ENCODE measurements at regions not wholly inside any gene's neighbourhood (a gene's known extent, or its start where the extent isn't known, plus 50 kb on each side); places are given as distances from the start of the nearest gene placed in this dataset.
"Not testable (repeated sequence)": the region's sequence is repeated elsewhere in the genome, so short reads cannot be mapped to it uniquely, and the experiment has no call there.

DNA sequence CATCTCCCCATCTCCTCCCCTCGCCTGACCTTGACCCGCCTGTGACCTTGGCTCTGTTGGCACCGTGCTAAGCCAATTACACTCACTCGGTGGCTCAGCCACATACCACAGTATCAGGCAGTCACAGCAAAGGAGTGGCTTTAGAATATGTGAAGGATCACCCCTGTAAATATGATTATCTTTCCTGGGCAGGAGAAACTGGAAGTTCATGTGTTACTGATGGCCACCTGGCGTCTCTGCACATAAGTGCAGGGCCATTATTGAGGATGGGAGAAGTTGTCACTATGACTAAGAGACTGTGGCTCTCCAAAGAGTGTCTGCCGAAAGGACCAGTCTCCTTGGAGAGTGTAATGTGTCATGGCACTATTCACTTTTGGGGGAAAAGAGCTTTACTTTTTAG, 116.9 kb upstream of the S1PR3 start:
- no peak overlapping the region for H3K27ac Mint-ChIP-seq
- no peaks in the 10 kb centered on the region for H3K36me3 Mint-ChIP-seq (ENCODE audit: low read depth)
- ChIA-PET POLR2A (no interaction called here), CTCF (no interaction called here)
- ATAC-seq (no peak), DNase-seq (no peak)
- peaks cover 2% of the 10 kb centered on the region for H3K9me3 Mint-ChIP-seq (ENCODE audit: low read depth)
- peaks cover 4% of the 10 kb centered on the region for H3K4me1 Mint-ChIP-seq
- intact Hi-C loops (cut with DNase I, micrococcal nuclease), result no loop called here
- H3K27me3 Mint-ChIP-seq, result peaks cover 32% of the 10 kb centered on the region
- H3K4me3 Mint-ChIP-seq, result no peak overlapping the region

DNA sequence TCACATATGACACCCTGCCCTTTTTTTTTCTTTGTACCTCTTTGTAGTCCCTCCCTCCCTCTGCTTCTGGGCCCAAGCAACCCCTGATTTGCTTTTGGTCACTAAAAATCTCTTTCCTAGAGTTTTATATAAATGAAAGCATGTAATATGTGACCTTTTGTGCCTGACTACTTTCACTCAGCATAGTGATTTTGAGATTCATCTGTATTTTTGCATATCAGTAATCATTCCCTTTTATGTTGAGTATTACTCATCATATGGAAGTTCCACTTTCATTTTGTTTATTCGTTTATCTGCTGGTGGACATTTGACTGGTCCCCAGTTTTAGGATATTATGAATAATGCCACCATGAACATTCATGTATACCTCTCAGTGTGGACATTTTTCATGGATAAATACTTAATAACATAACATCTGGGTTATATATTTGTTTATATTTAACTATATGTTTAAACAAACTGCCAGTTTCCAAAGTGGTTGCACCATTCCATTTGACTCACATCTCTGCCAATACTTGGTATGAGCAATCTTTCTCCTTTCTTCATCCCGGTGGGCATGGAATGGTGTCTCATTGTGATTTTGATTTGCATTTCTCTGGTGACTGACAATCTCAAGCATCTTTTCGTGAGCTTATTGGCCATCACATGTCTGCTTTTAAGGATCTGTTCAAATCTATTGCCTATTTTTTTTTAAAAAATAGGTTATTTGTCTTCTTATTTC, 115.7 kb upstream of the S1PR3 start:
- ATAC-seq (no peak), DNase-seq (no peak)
- Mint-ChIP-seq H3K4me1 (peaks cover 4% of the 10 kb centered on the region), H3K9me3 (ENCODE audit: low read depth) (peaks cover 2% of the 10 kb centered on the region), H3K27me3 (peaks cover 27% of the 10 kb centered on the region), H3K36me3 (ENCODE audit: low read depth) (no peaks in the 10 kb centered on the region), H3K4me3 (no peak overlapping the region), H3K27ac (no peak overlapping the region)
- ChIA-PET POLR2A (interaction anchor here (0.6 to 0.7 kb wide), 2 partner anchors 102 to 854 kb away, joined by 3 to 5 read pairs; no protein-coding TSS in a partner anchor), CTCF (no interaction called here)
- intact Hi-C loops (cut with DNase I, micrococcal nuclease), result no loop called here

DNA sequence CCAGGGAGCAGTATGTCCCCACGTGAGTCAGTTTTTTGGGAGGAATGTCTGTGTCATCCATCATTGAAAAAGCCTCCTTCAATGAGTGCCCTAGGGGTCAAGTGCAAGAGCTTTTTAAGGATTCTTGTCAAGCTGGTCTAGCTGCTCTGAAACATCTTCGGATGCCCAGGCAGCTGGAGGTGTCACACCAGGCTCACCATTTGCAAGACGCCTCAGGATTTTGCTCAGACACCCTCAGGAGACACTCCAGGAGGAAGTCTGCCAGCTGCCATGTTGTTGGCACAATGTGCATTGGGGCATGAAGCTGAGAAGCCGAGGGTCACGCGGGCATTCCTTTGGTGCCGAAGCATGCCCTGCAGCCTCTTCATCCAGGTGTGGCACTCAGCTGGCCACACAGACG, 111.1 kb upstream of the S1PR3 start:
- peaks cover 8% of the 10 kb centered on the region for H3K9me3 Mint-ChIP-seq (ENCODE audit: low read depth)
- H3K27me3 Mint-ChIP-seq, result peaks cover 14% of the 10 kb centered on the region
- ATAC-seq, result no peak
- no peak overlapping the region for H3K27ac Mint-ChIP-seq
- intact Hi-C loops (cut with DNase I, micrococcal nuclease), result no loop called here
- POLR2A ChIA-PET, result interaction anchor here (0.5 kb wide), 1 partner anchor 831 kb away, joined by 3 read pairs; no protein-coding TSS in a partner anchor
- H3K36me3 Mint-ChIP-seq (ENCODE audit: low read depth), result no peaks in the 10 kb centered on the region
- no peak overlapping the region for H3K4me3 Mint-ChIP-seq
- DNase-seq, result no peak
- H3K4me1 Mint-ChIP-seq, result peaks cover 17% of the 10 kb centered on the region
- CTCF ChIA-PET, result no interaction called here

DNA sequence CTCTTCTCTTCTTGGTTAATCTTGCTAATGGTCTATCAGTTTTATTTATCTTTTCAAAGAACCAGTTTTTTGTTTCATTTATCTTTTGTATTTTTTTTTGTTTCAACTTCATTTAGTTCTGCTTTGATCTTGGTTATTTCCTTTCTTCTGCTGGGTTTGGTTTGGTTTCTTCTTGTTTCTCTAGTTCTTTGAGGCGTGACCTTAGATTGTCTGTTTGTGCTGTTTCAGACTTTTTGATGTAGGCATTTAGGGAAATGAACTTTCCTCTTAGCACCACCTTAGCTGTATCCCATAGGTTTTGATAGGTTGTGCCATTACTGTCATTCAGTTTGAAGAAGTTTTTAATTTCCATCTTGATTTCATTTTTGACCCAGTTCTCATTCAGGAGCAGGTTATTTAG, 107.0 kb upstream of the S1PR3 start:
- CTCF ChIA-PET; H3K36me3 Mint-ChIP-seq (ENCODE audit: low read depth); H3K9me3 Mint-ChIP-seq (ENCODE audit: low read depth); H3K4me3 Mint-ChIP-seq; H3K27ac Mint-ChIP-seq; ATAC-seq; intact Hi-C loops (cut with DNase I, micrococcal nuclease); POLR2A ChIA-PET; DNase-seq: not testable (repeated sequence)
- H3K27me3 Mint-ChIP-seq, result peaks cover 15% of the 10 kb centered on the region
- peaks cover 13% of the 10 kb centered on the region for H3K4me1 Mint-ChIP-seq

DNA sequence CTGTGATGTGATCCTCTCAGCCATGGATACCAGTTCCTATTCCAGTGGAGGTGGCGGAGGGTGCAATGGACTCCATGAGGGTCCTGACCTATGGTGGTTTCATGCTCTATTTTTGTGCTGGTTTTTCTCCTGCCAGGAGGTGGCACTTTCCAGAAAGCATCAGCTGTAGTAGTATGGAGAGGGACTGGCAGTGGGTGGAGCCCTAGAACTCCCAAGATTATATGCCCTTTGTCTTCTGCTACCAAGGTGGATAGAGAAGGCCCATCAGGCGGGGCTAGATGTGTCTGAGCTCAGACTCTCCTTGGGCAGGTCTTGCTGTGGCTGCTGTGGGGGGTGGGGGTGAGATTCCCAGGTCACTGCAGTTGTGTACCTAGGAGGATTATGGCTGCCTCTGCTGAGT, 104.5 kb upstream of the S1PR3 start:
- peaks cover 22% of the 10 kb centered on the region for H3K4me1 Mint-ChIP-seq
- H3K36me3 Mint-ChIP-seq (ENCODE audit: low read depth); intact Hi-C loops (cut with DNase I, micrococcal nuclease); DNase-seq; H3K4me3 Mint-ChIP-seq; H3K9me3 Mint-ChIP-seq (ENCODE audit: low read depth); ATAC-seq; H3K27ac Mint-ChIP-seq: not testable (repeated sequence)
- ChIA-PET POLR2A (interaction anchor here (0.6 kb wide), 1 partner anchor 224 kb away, joined by 3 read pairs; no protein-coding TSS in a partner anchor), CTCF (interaction anchor here (0.6 kb wide), 1 partner anchor 10 kb away, joined by 3 read pairs; no protein-coding TSS in a partner anchor)
- peaks cover 20% of the 10 kb centered on the region for H3K27me3 Mint-ChIP-seq

DNA sequence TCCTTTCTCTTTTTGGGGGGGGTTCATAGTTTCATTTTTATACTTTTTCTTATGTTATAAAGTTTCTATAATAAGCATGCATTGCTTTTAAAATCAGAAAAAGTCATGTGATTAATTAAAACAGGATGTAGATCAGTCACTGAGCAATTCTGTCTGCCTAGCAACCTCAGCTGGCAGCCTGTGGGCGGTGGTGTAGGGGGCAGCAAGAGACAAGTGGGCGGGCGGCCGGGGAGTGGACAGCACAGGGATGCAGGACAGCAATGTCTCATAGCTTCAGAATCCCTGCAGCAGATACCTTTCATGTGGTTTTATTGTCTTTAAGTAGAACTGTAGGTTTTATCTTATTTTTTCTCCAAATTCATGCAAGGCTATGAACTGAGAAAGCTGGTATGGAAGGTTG, 101.9 kb upstream of the S1PR3 start:
- ATAC-seq, result no peak
- Mint-ChIP-seq H3K9me3 (ENCODE audit: low read depth) (peaks cover 2% of the 10 kb centered on the region), H3K27me3 (peaks cover 27% of the 10 kb centered on the region), H3K4me1 (peaks cover 17% of the 10 kb centered on the region), H3K4me3 (no peak overlapping the region), H3K27ac (no peak overlapping the region), H3K36me3 (ENCODE audit: low read depth) (no peaks in the 10 kb centered on the region)
- ChIA-PET CTCF (no interaction called here), POLR2A (no interaction called here)
- intact Hi-C loops (cut with DNase I, micrococcal nuclease), result no loop called here
- DNase-seq, result no peak

DNA sequence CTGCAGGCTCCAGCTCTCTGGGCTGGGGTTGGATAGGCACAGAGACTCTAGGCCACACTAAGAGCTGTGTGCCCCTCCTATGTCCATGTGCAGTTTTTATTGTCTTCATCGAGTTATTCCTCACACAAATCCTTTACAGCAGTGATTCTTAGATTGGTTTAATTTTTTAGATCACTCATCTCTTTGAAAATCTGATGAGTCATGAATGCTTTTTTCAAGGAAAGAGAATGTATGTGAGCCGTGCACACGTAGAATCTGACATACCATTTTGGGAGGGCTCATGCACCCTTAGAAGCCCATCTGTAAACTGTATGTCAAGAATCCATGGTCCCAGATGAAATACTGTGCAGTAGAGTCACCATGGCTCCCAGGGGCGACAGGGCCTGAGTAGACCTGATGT, 100.7 kb upstream of the S1PR3 start:
- ATAC-seq (no peak), DNase-seq (no peak)
- H3K9me3 Mint-ChIP-seq (ENCODE audit: low read depth), result peaks cover 2% of the 10 kb centered on the region
- H3K27me3 Mint-ChIP-seq, result peaks cover 31% of the 10 kb centered on the region
- H3K4me3 Mint-ChIP-seq, result no peak overlapping the region
- H3K4me1 Mint-ChIP-seq, result peaks cover 8% of the 10 kb centered on the region
- intact Hi-C loops (cut with DNase I, micrococcal nuclease), result no loop called here
- ChIA-PET POLR2A (no interaction called here), CTCF (no interaction called here)
- H3K36me3 Mint-ChIP-seq (ENCODE audit: low read depth), result no peaks in the 10 kb centered on the region
- no peak overlapping the region for H3K27ac Mint-ChIP-seq

DNA sequence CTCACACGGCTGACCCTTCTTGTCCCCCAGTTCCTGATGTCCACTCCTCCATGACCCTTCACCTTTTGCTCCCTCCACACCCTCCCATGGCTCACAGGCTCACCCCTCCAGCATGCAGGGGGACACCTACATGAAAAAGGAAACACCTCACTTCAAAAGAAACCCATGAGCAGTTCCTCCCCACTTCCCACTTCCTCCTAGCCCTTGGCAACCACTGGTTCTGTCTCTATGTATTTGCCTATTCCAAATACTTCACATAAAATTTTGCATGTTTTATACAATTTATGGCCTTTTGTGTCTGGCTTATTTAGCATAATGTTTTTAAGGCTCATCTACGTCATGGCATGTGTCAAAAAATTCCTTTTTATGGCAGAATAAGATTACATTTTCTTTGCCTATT, 100.2 kb upstream of the S1PR3 start:
- ChIA-PET CTCF (no interaction called here), POLR2A (no interaction called here)
- Mint-ChIP-seq H3K36me3 (ENCODE audit: low read depth) (no peaks in the 10 kb centered on the region), H3K4me1 (peaks cover 8% of the 10 kb centered on the region), H3K27ac (no peak overlapping the region), H3K27me3 (peaks cover 28% of the 10 kb centered on the region), H3K9me3 (ENCODE audit: low read depth) (no peaks in the 10 kb centered on the region), H3K4me3 (no peak overlapping the region)
- intact Hi-C loops (cut with DNase I, micrococcal nuclease), result no loop called here
- DNase-seq, result no peak
- ATAC-seq, result no peak

DNA sequence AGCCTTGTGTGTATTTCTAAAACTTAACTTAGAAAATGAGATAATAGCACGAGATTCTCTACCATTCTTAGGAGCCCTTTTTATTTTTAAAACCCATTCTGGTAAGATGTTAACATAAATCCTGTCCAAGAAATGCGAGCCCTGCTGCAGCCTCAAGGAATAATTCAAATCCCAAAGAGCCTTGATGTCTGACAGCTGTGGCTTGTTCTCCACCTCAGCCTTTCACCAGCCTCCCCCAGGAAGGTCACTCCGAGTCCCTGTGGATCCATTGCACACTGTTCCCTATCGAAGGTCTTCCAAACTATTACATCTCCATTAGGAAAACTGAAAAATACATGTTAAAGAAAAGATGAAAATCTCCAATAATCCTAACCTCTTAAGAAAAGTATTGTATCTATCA, 98.5 kb upstream of the S1PR3 start:
- ATAC-seq, result no peak
- no peak overlapping the region for H3K27ac Mint-ChIP-seq

DNA sequence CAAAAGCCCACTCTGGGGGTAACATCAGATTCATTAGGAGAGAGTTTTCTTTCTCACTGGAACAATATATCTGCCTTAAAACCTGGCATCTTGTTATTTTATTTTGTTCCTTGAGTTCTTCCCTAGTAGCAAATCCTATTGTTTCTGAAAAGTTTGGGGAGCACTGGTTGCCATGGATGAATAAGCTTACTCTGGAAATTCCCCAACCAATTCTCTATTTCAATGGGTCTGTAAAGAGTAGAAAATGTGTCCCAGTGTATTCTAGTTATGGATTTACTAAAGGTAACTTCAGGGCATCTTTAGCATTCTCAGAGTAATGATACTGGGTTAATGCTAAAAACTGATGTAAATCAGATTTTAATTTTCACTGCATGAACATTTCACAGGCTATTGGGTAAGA, 94.2 kb upstream of the S1PR3 start:
- H3K9me3 Mint-ChIP-seq (ENCODE audit: low read depth), result no peaks in the 10 kb centered on the region
- H3K36me3 Mint-ChIP-seq (ENCODE audit: low read depth), result no peaks in the 10 kb centered on the region
- H3K4me1 Mint-ChIP-seq, result no peaks in the 10 kb centered on the region
- intact Hi-C loops (cut with DNase I, micrococcal nuclease), result no loop called here
- ChIA-PET POLR2A (no interaction called here), CTCF (interaction anchor here (0.7 to 0.8 kb wide), 2 partner anchors 10 to 1988 kb away, joined by 3 read pairs; no protein-coding TSS in a partner anchor)
- ATAC-seq (no peak), DNase-seq (no peak)
- H3K27me3 Mint-ChIP-seq, result peaks cover 40% of the 10 kb centered on the region
- no peak overlapping the region for H3K27ac Mint-ChIP-seq
- H3K4me3 Mint-ChIP-seq, result no peak overlapping the region

More for the DNA sequence above, 98.5 kb upstream of the S1PR3 start:
- Mint-ChIP-seq H3K4me1 (peaks cover 8% of the 10 kb centered on the region), H3K4me3 (no peak overlapping the region), H3K36me3 (ENCODE audit: low read depth) (no peaks in the 10 kb centered on the region), H3K9me3 (ENCODE audit: low read depth) (no peaks in the 10 kb centered on the region), H3K27me3 (peaks cover 31% of the 10 kb centered on the region)
- POLR2A ChIA-PET, result no interaction called here
- CTCF ChIA-PET, result interaction anchor here (0.6 kb wide), 1 partner anchor 32 kb away, joined by 3 read pairs; no protein-coding TSS in a partner anchor
- DNase-seq, result no peak
- intact Hi-C loops (cut with DNase I, micrococcal nuclease), result no loop called here

DNA sequence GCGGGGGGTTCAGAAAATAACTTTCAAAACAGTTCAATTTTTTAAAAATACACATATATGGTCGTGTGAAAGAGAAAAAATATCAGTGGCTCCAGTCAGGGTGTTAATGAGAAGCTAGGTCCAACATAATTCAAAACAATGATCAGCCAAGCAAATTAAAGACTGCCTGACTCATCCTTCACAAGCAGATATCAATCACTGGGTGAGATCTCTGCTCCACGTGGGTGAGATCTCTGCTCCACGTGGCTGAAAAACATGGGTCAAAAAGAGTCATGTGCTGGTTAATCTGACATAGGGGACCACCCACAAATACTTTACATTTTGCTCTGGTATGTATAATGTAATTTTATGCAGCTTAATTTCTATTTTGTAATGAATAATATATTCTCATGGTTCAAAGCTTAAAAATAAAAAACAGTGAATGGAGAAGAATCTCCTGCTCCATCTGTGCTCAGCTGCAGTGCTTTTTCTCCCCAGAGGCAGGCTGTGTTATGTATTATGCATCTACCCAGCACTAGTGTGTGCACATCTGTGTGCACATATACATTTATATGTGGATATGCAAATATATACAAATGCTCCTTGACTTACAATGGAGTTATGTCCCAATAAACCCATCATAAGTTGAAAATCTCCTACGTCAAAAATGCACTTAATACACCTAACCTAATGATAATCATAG, 93.1 kb upstream of the S1PR3 start:
- intact Hi-C loops (cut with DNase I, micrococcal nuclease), result no loop called here
- peaks cover 37% of the 10 kb centered on the region for H3K27me3 Mint-ChIP-seq
- ChIA-PET CTCF (no interaction called here), POLR2A (no interaction called here)
- H3K9me3 Mint-ChIP-seq (ENCODE audit: low read depth), result no peaks in the 10 kb centered on the region
- H3K4me1 Mint-ChIP-seq, result no peaks in the 10 kb centered on the region
- no peak for ATAC-seq
- H3K4me3 Mint-ChIP-seq, result no peak overlapping the region
- no peaks in the 10 kb centered on the region for H3K36me3 Mint-ChIP-seq (ENCODE audit: low read depth)
- no peak for DNase-seq
- H3K27ac Mint-ChIP-seq, result no peak overlapping the region

DNA sequence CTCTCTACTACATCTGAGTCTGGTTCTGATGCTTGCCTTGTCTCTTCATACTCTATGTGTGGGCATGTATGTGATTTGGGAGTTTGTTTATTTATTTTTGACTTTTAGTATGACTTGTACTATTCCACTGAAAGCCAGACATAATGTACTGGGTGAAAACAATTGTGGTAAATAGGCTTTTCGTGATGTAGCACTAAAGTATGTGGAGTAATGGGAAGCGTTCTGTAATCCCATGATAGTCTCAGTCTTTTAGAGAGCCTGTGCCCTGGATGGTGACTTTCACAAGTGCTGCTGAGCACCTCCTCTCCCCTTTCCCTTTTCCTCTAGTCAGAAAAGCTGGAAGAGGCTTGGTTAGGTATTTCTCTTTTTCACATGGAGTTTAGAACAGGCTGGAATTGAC, 85.8 kb upstream of the S1PR3 start:
- no peak overlapping the region for H3K27ac Mint-ChIP-seq
- ChIA-PET CTCF (interaction anchor here (1.1 kb wide), 1 partner anchor 27 kb away, joined by 3 read pairs; no protein-coding TSS in a partner anchor), POLR2A (no interaction called here)
- DNase-seq (no peak), ATAC-seq (no peak)
- intact Hi-C loops (cut with DNase I, micrococcal nuclease), result no loop called here
- H3K27me3 Mint-ChIP-seq, result peaks cover 39% of the 10 kb centered on the region
- no peaks in the 10 kb centered on the region for H3K4me1 Mint-ChIP-seq
- no peaks in the 10 kb centered on the region for H3K36me3 Mint-ChIP-seq (ENCODE audit: low read depth)
- no peak overlapping the region for H3K4me3 Mint-ChIP-seq
- peaks cover 8% of the 10 kb centered on the region for H3K9me3 Mint-ChIP-seq (ENCODE audit: low read depth)

Data from activated CD4-positive, alpha-beta T cell treated with anti-CD3 and anti-CD28 coated beads for 36 hours (primary cell).